ENCODE measurements at regions not wholly inside any gene's neighbourhood (a gene's known extent, or its start where the extent isn't known, plus 50 kb on each side); places are given as distances from the start of the nearest gene placed in this dataset.

- TF ChIP-seq POLR2A (IDR thresholded peaks at IDR 0.05): no peak
- no peak for TF ChIP-seq CTCF (IDR thresholded peaks at IDR 0.05)
These were observed 439.3 kb upstream of the CDH8 start for GRCh38 chr16:62475573-62475972.
